ENCODE measurements at regions not wholly inside any gene's neighbourhood (a gene's known extent, or its start where the extent isn't known, plus 50 kb on each side); places are given as distances from the start of the nearest gene placed in this dataset.

DNA sequence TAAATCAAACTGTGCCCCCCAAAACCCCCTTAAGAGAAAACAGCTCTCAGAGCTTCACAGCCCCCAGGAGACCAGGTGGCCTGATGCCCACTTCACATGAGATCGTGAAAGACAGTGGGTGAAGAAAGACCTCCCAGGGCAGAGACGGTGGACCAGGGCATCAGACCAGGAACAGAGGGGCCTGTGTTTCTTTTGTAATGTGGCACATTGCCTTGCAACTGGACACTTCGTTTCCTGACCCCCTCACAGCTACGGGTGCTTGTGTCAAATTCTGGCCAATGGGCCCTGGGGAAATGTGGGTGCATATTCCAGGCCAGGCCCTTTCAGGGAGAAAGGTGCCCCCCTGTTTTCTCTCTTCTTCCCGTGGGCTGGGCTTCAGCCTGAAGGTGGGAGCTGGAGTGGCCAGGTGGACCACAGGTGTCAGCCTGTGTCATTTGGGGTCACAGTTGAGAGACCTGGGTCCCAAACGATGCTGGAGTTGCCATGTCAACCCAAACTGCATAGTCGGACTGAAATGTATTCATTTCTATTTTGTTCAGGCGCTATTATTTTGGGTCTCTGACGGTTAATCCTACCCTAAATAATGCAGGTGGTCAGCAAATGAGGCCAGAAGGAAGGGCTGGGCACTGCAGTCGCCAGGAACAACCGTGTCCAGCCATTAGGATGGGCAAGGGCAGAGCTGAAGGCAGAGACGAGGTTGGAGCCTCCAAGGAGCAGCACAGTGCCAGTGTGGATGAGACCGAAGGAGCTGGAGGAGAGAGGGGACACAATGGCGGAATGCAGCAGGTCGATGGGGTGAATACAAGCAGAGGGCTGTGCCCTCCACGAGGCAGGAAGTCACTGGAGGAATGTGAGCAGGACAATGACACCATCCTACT lies 338.2 kb downstream of the EIPR1 start:
- H3K4me3 ChIP-seq (ENCODE audit: control extremely low read depth in 1 of 5, extremely low read depth in 1 of 5, insufficient read depth in 1 of 5, low read depth in 2 of 5, low read length in 4 of 5), result no peak overlapping the region
- no peaks in the 10 kb centered on the region for H4K20me1 ChIP-seq (ENCODE audit: control insufficient read depth, insufficient read depth, low read length, poor library complexity, severe bottlenecking)
- CTCF ChIA-PET, result no interaction called here
- no peak overlapping the region for H3K4me2 ChIP-seq (replicated peaks; ENCODE audit: low read depth, low read length, poor library complexity, severe bottlenecking)
- no peaks in the 10 kb centered on the region for H3K4me1 ChIP-seq (ENCODE audit: control insufficient read depth in 2 of 2, insufficient read depth in 2 of 2, low read length in 2 of 2)
- no peak for ATAC-seq (ENCODE audit: low read depth)
- Mint-ChIP-seq H3K4me1 (no peaks in the 10 kb centered on the region), H3K4me3 (no peak overlapping the region), H3K27me3 (no peaks in the 10 kb centered on the region), H3K27ac (no peak overlapping the region), H3K9me3 (ENCODE audit: insufficient read depth) (no peaks in the 10 kb centered on the region)
- TF ChIP-seq, protein P1, sequence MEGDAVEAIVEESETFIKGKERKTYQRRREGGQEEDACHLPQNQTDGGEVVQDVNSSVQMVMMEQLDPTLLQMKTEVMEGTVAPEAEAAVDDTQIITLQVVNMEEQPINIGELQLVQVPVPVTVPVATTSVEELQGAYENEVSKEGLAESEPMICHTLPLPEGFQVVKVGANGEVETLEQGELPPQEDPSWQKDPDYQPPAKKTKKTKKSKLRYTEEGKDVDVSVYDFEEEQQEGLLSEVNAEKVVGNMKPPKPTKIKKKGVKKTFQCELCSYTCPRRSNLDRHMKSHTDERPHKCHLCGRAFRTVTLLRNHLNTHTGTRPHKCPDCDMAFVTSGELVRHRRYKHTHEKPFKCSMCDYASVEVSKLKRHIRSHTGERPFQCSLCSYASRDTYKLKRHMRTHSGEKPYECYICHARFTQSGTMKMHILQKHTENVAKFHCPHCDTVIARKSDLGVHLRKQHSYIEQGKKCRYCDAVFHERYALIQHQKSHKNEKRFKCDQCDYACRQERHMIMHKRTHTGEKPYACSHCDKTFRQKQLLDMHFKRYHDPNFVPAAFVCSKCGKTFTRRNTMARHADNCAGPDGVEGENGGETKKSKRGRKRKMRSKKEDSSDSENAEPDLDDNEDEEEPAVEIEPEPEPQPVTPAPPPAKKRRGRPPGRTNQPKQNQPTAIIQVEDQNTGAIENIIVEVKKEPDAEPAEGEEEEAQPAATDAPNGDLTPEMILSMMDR (IDR thresholded peaks at IDR 0.05), result no peak
- no peak for TF ChIP-seq EZH2 (IDR thresholded peaks at IDR 0.05; ENCODE audit: borderline replicate concordance, insufficient read depth, low read depth, low read length, poor library complexity, severe bottlenecking)
- 90% methylated on average over 14 of the region's 16 CpGs for WGBS (ENCODE audit: insufficient coverage)
- no peak overlapping the region for H3K27ac ChIP-seq (ENCODE audit: low read length in 2 of 2)
- H2AFZ ChIP-seq (ENCODE audit: insufficient read depth, low read depth, low read length, poor library complexity, severe bottlenecking), result no peak overlapping the region
- H3K36me3 ChIP-seq (replicated peaks in 1 of 2; ENCODE audit: control extremely low read depth in 1 of 2, control insufficient read depth in 1 of 2, extremely low read depth in 1 of 2, insufficient read depth in 2 of 2, low read length in 1 of 2), result no peaks in the 10 kb centered on the region
- intact Hi-C loops (cut with micrococcal nuclease), result no loop called here
- no peak for DNase-seq
- H3K9ac ChIP-seq (ENCODE audit: low read length), result no peak overlapping the region
- peaks cover 0 to 11% (median 0%) of the 10 kb centered on the region in 3 donors for H3K9me3 ChIP-seq (ENCODE audit: control extremely low read depth in 1 of 3, control insufficient read depth in 2 of 3, insufficient read depth in 1 of 3, low read length in 2 of 3)
- H3K27me3 ChIP-seq (replicated peaks in 1 of 4; ENCODE audit: control extremely low read depth in 1 of 4, control insufficient read depth in 3 of 4, insufficient read depth in 4 of 4, low read length in 3 of 4), result no peaks in the 10 kb centered on the region
- H3K79me2 ChIP-seq (ENCODE audit: control insufficient read depth, insufficient read depth, low read length), result peaks cover 6% of the 10 kb centered on the region
- POLR2A ChIA-PET, result no interaction called here

DNA sequence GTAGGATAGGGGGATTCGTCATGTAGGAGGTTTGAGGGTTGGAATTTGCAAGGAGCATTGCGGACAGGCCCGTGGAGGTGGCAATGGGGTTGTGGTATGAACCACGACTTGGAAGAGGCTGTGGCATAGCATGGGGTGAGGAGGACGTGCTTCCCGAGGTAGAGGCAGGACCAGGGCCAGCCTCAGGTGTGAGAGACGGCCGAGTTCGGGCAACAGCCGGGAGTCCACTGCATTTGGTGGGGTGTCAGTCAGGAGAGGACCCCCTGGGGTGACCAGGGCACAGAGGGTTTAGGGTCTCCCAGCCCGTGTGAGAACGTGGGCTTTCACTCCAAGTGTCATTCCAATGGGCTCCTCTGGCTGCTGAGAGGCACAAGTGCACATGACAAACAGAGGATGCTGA lies 339.0 kb downstream of the EIPR1 start:
- no peak overlapping the region for H3K27ac Mint-ChIP-seq
- DNase-seq, result no peak

More for the DNA sequence above, 339.0 kb downstream of the EIPR1 start:
- no peaks in the 10 kb centered on the region for H3K4me1 Mint-ChIP-seq
- intact Hi-C loops (cut with micrococcal nuclease), result no loop called here
- Histone ChIP-seq H3K27ac (ENCODE audit: low read length in 2 of 2) (no peak overlapping the region), H3K4me1 (ENCODE audit: control insufficient read depth in 2 of 2, insufficient read depth in 2 of 2, low read length in 2 of 2) (no peaks in the 10 kb centered on the region), H2AFZ (ENCODE audit: insufficient read depth, low read depth, low read length, poor library complexity, severe bottlenecking) (no peak overlapping the region), H3K27me3 (replicated peaks in 1 of 4; ENCODE audit: control extremely low read depth in 1 of 4, control insufficient read depth in 3 of 4, insufficient read depth in 4 of 4, low read length in 3 of 4) (no peaks in the 10 kb centered on the region), H3K79me2 (ENCODE audit: control insufficient read depth, insufficient read depth, low read length) (peaks cover 4% of the 10 kb centered on the region), H3K36me3 (replicated peaks in 1 of 2; ENCODE audit: control extremely low read depth in 1 of 2, control insufficient read depth in 1 of 2, extremely low read depth in 1 of 2, insufficient read depth in 2 of 2, low read length in 1 of 2) (no peaks in the 10 kb centered on the region), H4K20me1 (ENCODE audit: control insufficient read depth, insufficient read depth, low read length, poor library complexity, severe bottlenecking) (no peaks in the 10 kb centered on the region), H3K4me3 (ENCODE audit: control extremely low read depth in 1 of 5, extremely low read depth in 1 of 5, insufficient read depth in 1 of 5, low read depth in 2 of 5, low read length in 4 of 5) (no peak overlapping the region), H3K4me2 (replicated peaks; ENCODE audit: low read depth, low read length, poor library complexity, severe bottlenecking) (no peak overlapping the region), H3K9ac (ENCODE audit: low read length) (no peak overlapping the region), H3K9me3 (ENCODE audit: control extremely low read depth in 1 of 3, control insufficient read depth in 2 of 3, insufficient read depth in 1 of 3, low read length in 2 of 3) (peaks cover 0 to 8% (median 0%) of the 10 kb centered on the region in 3 donors)
- TF ChIP-seq, protein P1 (IDR thresholded peaks at IDR 0.05), result no peak
- TF ChIP-seq EZH2 (IDR thresholded peaks at IDR 0.05; ENCODE audit: borderline replicate concordance, insufficient read depth, low read depth, low read length, poor library complexity, severe bottlenecking), result no peak
- H3K27me3 Mint-ChIP-seq, result no peaks in the 10 kb centered on the region
- 86% methylated on average over 12 of the region's 12 CpGs for WGBS (ENCODE audit: insufficient coverage)
- H3K4me3 Mint-ChIP-seq, result no peak overlapping the region
- no peak for ATAC-seq (ENCODE audit: low read depth)
- POLR2A ChIA-PET, result no interaction called here
- H3K9me3 Mint-ChIP-seq (ENCODE audit: insufficient read depth), result no peaks in the 10 kb centered on the region
- CTCF ChIA-PET, result no interaction called here
